Tibial nerve (tissue), 3 donors: ENCODE measurements at regions not wholly inside any gene's neighbourhood (a gene's known extent, or its start where the extent isn't known, plus 50 kb on each side); places are given as distances from the start of the nearest gene placed in this dataset.

Experiments
- POLR2A ChIP-seq, 2 donors: fragments of 450-650 bp; IDR thresholded peaks; one replicate each; pipeline ENCODE4 v1.6.1; 2017; ENCODE audit warnings: antibody characterized with exemption in 2 of 2, mild to moderate bottlenecking in 2 of 2, moderate library complexity in 2 of 2
- TF ChIP-seq, protein P1 (sequence below), 5 experiments: fragments of 200-600 bp in 3 of 5; fragments of 450-650 bp in 2 of 5; sonication (generic) in 3 of 5; IDR thresholded peaks; one replicate each; pipeline ENCODE4 v1.5.1; 2016 to 2019; ENCODE audit warnings: antibody characterized with exemption in 5 of 5, mild to moderate bottlenecking in 3 of 5, moderate library complexity in 2 of 5

GRCh38 chr2:118588850-118589249, 258.6 kb downstream of the EN1 start:
- TF ChIP-seq, protein P1, sequence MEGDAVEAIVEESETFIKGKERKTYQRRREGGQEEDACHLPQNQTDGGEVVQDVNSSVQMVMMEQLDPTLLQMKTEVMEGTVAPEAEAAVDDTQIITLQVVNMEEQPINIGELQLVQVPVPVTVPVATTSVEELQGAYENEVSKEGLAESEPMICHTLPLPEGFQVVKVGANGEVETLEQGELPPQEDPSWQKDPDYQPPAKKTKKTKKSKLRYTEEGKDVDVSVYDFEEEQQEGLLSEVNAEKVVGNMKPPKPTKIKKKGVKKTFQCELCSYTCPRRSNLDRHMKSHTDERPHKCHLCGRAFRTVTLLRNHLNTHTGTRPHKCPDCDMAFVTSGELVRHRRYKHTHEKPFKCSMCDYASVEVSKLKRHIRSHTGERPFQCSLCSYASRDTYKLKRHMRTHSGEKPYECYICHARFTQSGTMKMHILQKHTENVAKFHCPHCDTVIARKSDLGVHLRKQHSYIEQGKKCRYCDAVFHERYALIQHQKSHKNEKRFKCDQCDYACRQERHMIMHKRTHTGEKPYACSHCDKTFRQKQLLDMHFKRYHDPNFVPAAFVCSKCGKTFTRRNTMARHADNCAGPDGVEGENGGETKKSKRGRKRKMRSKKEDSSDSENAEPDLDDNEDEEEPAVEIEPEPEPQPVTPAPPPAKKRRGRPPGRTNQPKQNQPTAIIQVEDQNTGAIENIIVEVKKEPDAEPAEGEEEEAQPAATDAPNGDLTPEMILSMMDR (IDR thresholded peaks at IDR 0.05): no peak
- no peak for TF ChIP-seq POLR2A (IDR thresholded peaks at IDR 0.05)
